GM21737 (cell line): ENCODE measurements at regions not wholly inside any gene's neighbourhood (a gene's known extent, or its start where the extent isn't known, plus 50 kb on each side); places are given as distances from the start of the nearest gene placed in this dataset.
"Not testable (repeated sequence)": the region's sequence is repeated elsewhere in the genome, so short reads cannot be mapped to it uniquely, and the experiment has no call there.

Experiments used
- ATAC-seq: cut with Tn5 transposase; IDR thresholded peaks from one replicate; pipeline ENCODE4 v1.9.1; 2021; ENCODE audit warnings: mild to moderate bottlenecking, moderate library complexity; ENCODE audit not compliant: unreplicated experiment

DNA sequence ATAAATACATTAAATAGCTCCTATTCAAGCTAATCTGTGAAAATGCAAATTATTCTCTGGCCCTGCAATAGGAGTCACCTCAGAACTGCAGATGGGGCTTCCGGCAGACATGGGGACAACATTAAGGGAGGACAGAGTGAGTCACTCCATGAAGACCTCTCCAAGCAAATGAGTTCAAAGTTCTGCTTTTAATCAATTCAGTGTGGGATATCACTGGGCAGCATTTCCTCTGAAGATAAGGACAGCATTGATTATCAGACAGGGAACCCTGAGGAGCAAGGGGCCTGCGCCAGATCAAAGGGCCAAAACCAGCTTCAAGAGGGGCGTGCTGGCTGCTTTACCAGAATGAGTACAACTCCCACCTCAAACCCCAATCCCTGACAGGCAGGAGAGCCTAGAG lies 356.9 kb upstream of the KLHL29 start:
- no peak for ATAC-seq

DNA sequence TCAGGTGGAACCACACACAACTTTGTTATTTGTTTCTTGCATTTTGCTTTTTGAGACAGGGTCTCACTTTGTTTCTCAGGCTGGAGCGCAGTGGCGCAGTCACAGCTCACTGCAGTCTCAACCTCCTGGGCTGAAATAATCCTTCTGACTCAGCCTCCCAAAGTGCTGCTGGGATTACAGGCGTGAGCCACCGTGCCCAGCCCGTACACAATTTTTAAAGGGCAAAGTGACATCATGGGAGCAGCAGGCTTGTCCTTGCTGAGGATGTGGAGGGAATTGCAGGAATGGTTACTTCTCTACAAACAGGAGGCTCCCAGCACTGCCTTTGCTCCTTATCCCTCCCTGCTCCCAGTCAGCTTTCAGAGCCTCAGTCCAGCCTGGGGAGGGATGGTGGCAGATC lies 355.9 kb upstream of the KLHL29 start:
- ATAC-seq, result no peak

DNA sequence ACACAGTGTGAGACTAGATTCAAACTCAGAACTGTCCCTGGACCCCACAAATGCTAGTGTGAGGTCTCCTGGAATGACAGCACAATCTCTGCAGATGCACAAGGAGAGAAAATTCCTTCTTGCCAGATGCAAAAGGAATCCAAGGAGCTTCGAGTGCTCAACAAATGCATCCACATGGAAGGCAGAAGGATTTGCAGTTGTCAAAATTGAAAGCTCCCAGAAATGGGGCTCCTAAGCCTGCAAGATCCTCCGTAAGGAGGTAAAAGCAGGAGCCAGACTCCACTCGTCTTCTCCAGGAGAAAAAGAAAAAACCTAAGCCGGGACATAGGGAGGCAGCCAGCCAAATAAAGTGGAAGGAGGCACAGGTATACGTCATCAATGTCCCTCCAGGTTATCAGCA lies 355.0 kb upstream of the KLHL29 start:
- no peak for ATAC-seq

DNA sequence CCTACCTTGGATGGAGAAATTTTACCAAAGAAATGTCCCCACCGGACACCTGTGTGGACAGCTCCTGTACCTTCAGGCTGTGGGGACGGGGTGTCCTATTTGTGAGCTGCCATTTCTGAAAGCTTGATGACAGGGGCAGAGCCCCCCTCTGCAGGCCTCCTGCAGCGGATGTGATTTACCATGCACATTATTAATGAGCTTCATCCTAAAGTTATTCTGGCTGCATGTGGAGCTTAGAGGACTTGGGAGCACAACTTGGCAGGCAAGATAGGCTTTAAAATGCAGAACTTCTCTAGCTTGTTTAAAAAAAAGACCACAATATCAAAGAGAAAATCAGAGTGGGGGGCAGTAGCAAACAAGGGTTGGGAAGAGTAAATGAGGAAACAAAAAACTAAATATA lies 350.0 kb upstream of the KLHL29 start:
- ATAC-seq, result no peak

DNA sequence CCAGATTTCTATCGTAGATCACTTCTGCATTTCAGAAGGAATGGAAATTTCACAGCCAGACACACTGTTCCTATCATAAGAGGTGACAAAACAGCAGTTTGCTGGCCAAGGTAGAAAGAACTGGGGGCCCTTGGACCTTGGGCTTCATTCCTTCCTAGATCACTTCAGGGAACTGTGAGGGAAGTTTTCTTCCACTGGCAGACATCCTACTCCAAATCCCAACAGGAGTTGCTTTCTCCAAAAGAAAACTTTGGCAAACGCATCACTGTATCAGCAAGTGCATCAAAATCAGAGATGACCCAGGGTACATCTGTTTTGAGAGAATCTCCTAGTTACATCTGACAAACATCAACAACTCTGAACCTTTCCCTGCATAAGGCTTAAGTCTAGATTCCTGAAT lies 348.4 kb upstream of the KLHL29 start:
- ATAC-seq, result no peak

DNA sequence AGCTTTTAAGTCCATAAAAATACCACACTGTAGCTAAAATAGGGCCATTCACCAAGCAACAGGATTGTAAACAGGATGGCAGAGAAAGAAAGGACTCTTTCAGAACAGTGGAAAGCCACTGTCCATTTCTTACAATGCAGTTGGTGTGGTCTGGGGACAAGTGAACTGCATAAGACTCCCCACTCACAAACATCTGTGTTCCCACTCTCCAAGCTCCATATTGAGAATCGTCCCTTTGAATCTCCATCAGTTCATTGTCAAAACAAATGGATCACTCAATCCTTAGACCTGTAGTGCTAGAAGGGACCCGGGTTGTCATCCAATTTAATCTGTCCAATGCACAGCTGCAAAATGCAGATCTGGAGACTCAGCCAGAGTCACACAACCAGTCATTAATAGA lies 347.4 kb upstream of the KLHL29 start:
- no peak for ATAC-seq

DNA sequence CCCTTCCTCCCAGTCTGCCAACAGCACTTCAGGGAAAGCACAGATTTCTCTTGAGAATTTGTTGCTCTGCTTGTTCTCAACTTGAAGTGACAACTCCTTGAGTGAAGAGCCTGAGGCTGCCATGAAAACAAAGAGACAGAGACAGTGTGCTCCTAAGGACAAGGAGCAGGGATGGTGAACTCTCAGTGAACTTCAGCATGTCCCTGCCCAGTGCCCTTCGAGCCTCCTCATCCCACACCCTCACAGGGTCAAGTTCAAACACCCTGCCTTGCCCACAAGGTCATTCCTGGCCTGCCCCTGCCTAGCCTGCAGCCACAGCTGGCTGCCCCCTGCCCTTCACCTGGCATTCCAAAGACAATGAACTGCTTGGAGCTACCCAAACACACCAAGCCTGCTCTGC lies 343.5 kb upstream of the KLHL29 start:
- ATAC-seq, result no peak

DNA sequence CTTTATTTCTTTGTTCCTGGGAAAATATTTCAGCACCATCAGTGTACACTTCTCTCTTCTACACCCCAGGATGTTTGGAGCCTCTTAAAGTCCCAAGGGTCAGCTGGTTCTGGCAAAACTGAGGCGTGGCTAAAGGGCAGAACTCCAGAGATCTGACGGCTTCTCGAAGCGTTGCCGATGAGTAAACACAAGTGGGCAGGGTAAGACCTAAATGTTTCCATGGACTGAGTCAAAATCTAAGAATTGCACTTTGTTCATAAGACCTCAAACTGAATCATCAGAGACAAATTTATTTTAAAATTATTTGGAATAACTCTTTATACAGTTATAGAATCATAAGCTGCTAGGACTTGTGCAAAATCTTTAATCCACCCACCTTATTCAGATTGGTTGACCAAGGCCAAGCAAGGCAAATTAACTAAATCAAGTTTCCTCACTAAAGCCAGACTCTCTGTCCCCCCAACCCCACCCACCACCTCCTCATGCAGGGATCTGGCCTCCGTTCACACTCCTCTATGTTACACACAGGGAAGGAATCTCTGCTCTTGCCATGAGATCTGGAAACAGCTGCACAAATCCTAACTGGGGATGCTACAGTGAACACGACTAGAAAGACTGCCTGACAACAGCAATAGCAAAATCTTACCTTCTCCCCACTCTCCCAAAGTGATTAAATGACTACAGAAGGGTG lies 342.6 kb upstream of the KLHL29 start:
- no peak for ATAC-seq

DNA sequence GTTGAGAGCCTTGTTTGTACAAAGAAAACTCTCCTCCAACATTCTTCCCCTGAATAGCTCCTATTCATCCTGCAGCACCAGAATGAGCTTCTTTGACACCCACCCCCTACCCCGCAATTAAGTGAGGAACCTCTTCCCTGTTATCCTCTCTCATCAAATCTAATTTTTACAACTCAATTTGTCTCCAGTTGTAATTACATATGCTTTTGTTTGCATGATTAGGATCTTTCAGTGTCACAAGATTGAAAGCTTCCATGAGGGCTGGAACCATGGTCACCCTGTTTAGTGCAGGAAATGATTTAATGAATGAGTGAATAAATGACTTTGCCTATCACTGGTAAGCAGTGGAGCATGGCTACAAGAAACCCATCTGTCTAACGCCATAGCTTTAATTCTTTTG lies 334.6 kb upstream of the KLHL29 start:
- no peak for ATAC-seq

DNA sequence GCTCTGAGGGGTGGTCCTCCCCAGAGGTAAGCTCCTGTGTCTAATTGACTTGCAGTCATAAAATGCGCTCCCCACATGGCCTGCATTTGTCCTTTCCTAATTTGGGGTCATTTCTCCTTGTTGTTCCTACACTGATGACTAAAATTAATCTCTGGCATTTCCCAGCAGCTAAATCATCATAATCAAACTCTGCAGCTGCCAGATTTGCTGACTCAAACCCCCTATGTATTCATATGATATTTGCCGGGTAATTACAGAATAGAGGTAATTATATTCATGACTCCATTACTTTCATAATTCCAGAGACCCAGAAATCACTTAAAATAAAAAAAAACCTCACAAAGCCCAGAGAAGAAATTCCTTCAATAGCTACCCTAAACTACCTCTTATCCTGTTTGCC lies 331.4 kb upstream of the KLHL29 start:
- ATAC-seq, result no peak

DNA sequence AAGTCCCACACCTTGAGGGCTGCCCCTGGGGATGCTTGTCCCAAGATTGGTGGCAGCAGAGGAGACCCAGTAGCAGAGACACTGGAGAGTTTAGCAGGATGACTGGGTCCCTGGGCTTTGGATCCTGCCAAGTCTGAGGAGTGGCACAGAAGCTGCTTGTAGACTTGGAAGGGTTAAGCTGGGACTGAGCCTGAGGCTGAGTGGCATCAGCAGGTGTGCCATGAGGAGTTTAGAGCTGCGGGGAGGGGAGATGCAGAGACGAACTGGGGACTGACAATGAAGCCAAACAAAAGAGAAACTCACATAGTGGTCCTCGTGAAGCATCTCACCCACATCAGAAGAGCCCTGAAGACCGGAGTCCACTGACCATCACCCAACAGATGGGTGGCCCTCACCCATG lies 329.7 kb upstream of the KLHL29 start:
- no peak for ATAC-seq

DNA sequence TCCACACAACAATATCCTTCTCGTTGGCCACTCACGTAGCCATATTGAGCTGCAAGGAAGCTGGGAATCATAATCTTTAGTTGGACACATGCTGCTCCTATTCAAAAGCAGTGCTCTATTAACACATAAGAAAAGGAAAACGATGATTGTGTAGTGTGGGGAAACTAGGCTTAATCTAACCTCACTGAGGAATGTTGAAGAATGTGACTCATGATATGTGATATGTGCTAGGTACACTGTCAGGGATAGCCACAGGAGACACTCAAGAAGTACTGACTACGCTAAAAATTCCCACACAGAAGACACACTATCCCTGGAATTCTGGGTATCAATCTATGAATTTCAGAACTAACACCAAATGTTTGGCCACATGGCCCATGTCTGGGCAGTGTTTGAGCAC lies 328.1 kb upstream of the KLHL29 start:
- ATAC-seq, result not testable (repeated sequence)

DNA sequence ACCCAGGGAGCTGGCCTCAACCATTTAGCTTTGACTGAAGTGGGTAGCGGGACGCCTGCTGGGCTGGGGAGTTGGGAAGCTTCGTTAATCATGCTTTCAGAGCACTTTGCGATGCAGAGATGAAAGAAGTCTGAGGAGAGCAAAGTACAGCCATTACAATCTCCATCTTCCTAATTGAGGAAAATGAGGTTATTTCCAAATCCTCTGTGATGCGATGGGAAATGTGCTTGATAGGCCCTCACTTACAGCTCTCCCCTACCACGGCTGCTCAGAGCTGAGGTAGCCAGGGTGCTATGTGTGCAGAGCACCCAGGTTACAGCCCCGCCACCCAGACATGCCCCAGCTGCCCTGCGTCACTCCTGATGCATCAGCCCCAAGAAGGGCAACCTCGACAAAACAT lies 326.5 kb upstream of the KLHL29 start:
- ATAC-seq, result no peak

DNA sequence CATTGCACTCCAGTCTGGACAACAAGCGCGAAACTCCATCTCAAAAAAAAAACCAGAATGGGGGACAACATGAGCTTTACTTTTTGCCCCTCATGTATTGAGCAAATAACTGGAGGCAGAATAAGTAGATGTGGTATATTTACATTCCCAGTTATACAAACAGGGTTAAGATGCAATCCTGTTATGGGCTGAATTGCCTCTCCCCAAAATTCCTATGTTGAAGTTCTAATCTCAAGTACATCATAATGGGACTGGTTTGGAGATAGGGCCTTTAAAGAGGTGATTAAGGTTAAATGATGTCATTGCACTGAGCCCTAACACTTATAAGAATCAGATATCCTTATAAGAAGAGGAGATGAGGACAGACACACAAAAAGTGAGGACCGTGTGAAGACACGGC lies 319.8 kb upstream of the KLHL29 start:
- no peak for ATAC-seq

DNA sequence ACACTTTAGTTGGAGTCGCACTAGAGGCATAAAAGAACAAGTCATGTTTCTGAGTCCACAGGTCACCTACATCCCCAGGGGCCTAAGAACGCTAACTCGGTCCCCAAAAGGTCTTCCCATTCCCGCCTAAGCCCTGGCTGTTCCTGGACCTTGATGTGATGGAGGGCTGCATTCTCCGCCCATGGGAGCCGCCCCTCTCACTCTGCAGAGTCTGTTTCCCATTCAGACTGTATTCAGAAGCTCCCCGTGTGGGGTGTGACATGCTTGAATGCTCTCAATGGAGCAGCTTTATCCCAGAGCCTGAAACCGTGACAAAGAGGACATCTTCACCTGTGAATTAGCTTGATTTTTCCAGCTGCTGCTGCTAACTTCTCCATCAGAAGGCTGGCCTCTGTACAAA lies 319.0 kb upstream of the KLHL29 start:
- no peak for ATAC-seq

DNA sequence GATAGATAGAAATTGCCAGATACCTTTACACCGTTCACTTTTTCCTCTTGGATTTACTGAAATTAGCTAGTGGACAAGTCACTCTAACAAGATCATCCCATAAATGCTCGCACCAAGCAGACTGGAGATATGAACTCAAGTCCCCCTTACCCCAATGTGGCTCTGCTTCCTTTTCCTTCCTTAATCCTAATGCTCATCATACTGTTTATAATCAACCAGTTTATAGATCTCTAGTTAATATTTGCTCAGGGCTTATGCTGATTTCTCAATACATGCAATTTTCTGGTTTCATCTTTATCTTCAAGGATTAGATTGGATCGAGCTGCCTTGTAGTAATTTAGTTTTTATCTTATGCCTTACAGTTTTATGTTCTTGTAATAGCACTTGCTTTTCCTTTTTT lies 318.3 kb upstream of the KLHL29 start:
- ATAC-seq, result no peak

DNA sequence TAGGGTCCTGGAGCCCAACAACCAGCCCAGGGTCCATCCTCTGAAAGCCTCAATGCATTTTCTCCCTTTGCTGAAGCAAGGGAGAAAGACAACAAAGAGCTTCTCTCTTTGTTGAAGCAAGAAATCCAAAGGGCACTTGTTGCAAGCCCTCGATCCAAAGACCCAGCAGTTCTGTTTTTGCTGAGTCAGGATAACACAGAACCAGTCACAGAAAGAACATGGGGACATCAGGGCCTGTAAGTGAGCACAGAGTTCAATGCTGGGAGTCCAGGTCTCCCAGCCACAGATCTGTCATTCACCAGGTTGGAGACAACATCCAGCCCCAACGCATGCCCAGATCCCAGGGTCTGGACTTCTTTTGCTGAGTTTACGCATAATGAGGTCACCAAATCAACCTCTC lies 315.8 kb upstream of the KLHL29 start:
- ATAC-seq, result no peak

DNA sequence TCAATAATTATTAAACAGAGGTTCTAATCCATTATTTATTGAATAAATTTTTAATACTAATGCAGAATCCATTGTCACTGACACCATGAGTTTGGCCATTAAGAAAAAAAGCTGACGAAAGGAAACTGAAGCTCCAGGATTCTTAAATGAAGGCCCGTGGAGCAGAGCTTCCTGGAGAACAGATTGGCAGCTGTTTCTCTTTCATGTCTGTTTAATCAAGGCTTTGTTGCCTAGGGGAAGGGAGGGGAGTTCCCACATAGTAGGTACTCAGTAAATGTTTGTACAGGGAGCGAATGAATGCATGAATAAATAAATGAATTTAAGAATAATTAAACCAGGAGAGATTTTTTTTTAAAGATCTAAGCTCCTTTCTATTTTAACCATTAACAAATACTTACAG lies 315.1 kb upstream of the KLHL29 start:
- no peak for ATAC-seq

DNA sequence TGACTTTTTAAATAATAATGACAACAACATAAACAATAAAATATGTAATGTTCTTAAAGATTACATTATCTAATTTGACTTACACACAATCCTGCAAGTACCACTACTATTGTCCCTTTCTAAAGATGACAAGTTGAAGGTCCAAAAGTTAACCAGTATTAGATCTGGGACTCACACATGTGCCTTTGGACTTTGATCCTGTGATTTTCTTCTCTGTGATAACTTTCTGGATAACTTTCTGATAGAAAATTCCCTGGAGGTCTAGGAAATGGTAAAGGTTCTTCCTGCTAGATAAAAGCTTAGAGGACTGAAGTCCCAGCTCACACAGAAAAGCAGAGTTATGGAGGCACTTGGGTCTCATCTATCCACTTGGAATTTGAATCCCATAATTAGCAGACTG lies 311.9 kb upstream of the KLHL29 start:
- ATAC-seq, result no peak

DNA sequence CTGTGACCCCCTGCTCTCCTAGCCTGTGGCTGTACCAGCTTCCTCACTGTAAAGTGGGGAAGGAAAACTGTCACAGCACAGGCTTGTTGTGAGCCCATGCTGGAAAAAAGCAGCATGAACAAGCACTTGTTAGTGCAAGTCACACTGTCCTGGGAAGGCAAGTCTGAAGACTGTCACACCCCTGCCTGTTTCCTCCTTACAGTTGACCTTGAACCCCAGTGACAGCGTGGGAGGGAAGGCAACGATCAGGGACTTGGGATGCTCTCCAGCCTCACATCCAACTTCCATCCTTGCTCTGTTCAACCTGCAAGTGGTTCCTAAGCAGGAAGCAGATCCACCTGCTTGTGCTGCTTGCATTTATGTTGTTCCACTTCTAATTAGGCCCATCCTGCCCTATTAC lies 311.3 kb upstream of the KLHL29 start:
- ATAC-seq, result no peak

DNA sequence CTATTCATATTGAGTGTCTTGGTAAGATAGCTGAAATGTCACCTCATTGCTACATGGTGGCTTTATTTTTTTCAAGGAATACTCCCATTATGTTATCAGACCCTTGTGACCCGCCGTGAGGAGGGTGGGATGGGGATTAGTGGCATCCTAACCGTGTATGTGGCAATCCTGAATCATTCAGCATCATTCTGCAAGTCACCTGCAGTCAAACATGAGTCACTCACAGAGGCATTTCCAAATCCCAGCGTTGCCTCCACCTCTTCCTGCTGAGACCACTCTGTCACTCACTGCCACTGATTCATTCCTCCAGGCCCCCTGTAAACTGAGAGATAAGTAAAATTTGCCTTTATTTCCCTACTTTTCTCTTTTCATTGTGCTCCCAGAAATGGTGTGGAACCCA lies 307.4 kb upstream of the KLHL29 start:
- ATAC-seq, result no peak

DNA sequence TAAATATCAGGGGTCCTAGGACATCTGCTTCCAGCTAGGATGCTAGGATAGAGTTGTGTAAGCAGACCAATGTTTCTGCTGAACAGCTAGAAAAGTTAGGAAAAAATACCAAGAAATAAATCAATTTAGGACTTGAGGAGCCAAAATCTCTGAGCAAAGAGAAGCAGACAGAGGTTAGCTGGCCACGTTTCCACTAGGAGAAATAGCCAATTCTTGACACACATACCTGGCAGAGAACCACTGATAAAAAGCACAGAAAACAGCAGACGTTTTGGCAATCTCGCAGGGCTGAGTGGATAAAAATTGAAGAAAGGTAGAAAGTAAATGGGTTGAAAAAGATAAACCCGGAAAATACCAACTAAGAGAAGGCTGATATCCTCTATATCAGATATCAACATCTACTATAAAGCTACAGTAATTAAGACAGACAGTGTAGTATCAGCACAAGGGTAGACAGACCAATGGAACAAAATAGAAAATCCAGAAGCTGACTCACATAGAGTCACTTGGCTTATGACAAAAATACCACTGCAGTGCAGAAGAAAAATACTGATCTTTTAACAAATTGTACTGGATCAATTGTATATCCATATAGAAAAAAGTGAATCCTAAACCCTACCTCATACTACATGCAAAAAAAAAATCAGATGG lies 306.1 kb upstream of the KLHL29 start:
- ATAC-seq, result no peak

DNA sequence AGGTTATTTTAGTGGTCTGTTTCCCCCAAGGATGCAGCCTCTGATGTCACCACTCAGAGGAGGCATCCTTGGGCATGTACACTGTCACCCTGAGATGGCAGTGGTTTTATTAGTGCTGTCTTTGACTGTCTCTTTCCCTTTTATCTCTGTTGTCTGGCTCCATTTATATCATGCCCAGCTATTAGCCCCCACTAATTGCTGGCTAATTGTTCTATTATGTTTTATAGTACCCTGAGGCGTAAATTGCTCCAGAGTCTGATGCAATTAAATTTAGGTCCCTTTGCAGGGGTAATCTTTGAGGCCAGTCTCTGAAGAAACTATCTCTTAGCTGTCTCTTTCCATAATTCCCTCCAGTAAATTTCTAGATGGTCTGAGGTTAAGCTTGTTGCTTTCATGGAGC lies 301.0 kb upstream of the KLHL29 start:
- no peak for ATAC-seq
